ENCODE measurements at regions not wholly inside any gene's neighbourhood (a gene's known extent, or its start where the extent isn't known, plus 50 kb on each side); places are given as distances from the start of the nearest gene placed in this dataset.

DNA sequence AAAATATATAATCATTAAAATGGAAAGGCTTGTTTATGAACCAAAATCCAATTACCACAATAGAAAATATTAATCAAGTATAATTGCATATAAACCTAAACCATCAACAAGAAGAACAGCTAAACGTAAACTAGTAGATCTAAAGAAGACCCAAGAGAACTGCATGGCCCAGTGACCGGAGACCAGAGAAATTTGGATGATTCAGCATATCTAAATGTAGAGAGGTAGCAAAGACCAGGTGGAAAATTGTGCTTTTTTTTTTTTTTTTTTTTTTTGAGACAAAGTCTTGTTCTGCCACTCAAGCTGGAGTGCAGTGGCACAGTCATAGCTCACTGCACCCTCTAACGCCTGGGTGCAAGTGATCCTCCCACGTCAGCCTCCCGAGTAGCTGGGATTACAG is 207.2 kb upstream of the SEMA3E start:
- DNase-seq: no peak
- Histone ChIP-seq H3K27me3 (no peaks in the 10 kb centered on the region), H3K36me3 (no peaks in the 10 kb centered on the region), H3K4me3 (no peak overlapping the region), H3K4me1 (no peaks in the 10 kb centered on the region), H3K27ac (no peak overlapping the region), H3K9me3 (no peaks in the 10 kb centered on the region)
- 81 to 93% (median 90%) methylated on average over 5 of the region's 5 CpGs for WGBS, 5 donors
- TF ChIP-seq POLR2AphosphoS5 (IDR thresholded peaks at IDR 0.05) (no peak), EP300 (IDR thresholded peaks at IDR 0.05) (no peak), POLR2A (IDR thresholded peaks at IDR 0.05) (no peak)
- TF ChIP-seq, protein P1, sequence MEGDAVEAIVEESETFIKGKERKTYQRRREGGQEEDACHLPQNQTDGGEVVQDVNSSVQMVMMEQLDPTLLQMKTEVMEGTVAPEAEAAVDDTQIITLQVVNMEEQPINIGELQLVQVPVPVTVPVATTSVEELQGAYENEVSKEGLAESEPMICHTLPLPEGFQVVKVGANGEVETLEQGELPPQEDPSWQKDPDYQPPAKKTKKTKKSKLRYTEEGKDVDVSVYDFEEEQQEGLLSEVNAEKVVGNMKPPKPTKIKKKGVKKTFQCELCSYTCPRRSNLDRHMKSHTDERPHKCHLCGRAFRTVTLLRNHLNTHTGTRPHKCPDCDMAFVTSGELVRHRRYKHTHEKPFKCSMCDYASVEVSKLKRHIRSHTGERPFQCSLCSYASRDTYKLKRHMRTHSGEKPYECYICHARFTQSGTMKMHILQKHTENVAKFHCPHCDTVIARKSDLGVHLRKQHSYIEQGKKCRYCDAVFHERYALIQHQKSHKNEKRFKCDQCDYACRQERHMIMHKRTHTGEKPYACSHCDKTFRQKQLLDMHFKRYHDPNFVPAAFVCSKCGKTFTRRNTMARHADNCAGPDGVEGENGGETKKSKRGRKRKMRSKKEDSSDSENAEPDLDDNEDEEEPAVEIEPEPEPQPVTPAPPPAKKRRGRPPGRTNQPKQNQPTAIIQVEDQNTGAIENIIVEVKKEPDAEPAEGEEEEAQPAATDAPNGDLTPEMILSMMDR (IDR thresholded peaks at IDR 0.05): no peak
- intact Hi-C loops (cut with DNase I; ENCODE audit: low total_unique reads): no loop called here

DNA sequence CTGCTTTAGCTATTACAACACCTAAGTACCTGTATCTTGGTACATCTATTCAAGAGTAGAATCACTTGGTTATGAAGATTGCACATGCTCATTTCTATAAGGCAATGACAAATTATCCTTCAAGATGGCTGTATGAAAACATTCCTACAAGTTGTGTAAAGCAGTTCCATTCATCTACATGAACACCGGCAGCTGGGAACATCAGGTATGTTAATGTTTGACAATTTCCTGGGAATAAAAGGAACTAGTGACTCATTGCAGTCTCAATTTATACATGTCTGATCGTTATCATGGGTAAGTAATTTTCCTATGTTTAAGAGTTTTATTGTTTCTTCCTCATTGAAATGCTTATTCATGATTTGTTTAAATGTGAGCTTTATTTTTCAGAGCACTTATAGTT is 203.2 kb upstream of the SEMA3E start:
- H3K27me3 ChIP-seq: no peaks in the 10 kb centered on the region
- H3K36me3 ChIP-seq: no peaks in the 10 kb centered on the region
- H3K9me3 ChIP-seq: no peaks in the 10 kb centered on the region
- 31 to 42% (median 37%) methylated on average over 2 of the region's 2 CpGs for WGBS, 5 donors
- TF ChIP-seq EP300 (IDR thresholded peaks at IDR 0.05): no peak
- no peak for TF ChIP-seq POLR2AphosphoS5 (IDR thresholded peaks at IDR 0.05)
- TF ChIP-seq, protein P1 (IDR thresholded peaks at IDR 0.05): no peak
- H3K27ac ChIP-seq: no peak overlapping the region
- no peak for DNase-seq
- intact Hi-C loops (cut with DNase I; ENCODE audit: low total_unique reads): no loop called here
- H3K4me1 ChIP-seq: no peaks in the 10 kb centered on the region
- no peak overlapping the region for H3K4me3 ChIP-seq

DNA sequence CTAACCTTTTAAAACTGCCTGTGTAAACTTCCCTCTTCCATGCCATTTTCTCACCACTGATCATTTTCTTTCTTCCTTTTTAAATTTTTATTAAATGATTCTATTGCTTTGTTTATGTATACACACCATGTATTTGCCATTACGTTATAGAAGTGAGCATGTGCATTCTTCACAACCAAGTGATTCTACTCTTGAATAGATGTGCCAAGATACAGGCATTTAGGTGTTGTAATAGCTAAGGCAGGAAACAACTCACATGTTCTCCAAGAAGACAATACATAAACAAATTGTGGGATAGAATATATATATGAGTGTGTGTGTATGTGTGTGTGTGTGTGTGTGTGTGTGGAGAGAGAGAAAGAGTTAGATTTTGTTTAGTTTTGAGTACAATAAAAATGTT is 202.6 kb upstream of the SEMA3E start:
- no peak for TF ChIP-seq EP300 (IDR thresholded peaks at IDR 0.05)
- TF ChIP-seq, protein P1 (IDR thresholded peaks at IDR 0.05): no peak
- no peak for TF ChIP-seq POLR2AphosphoS5 (IDR thresholded peaks at IDR 0.05)
- no peak overlapping the region for H3K4me3 ChIP-seq
- 60 to 74% (median 65%) methylated on average over 1 of the region's 1 CpG for WGBS, 5 donors

GRCh38 chr7:83850941-83851340 is 202.0 kb upstream of the SEMA3E start:
- H3K27ac ChIP-seq: no peak overlapping the region
- no peaks in the 10 kb centered on the region for H3K9me3 ChIP-seq
- H3K36me3 ChIP-seq: no peaks in the 10 kb centered on the region
- H3K4me3 ChIP-seq: no peak overlapping the region
- intact Hi-C loops (cut with DNase I; ENCODE audit: low total_unique reads): no loop called here
- H3K27me3 ChIP-seq: no peaks in the 10 kb centered on the region
- TF ChIP-seq POLR2AphosphoS5 (IDR thresholded peaks at IDR 0.05) (no peak), POLR2A (IDR thresholded peaks at IDR 0.05) (no peak), EP300 (IDR thresholded peaks at IDR 0.05) (no peak)
- TF ChIP-seq, protein P1 (IDR thresholded peaks at IDR 0.05): no peak
- no peaks in the 10 kb centered on the region for H3K4me1 ChIP-seq
- DNase-seq: no peak

More for the DNA sequence above, 202.6 kb upstream of the SEMA3E start:
- Histone ChIP-seq H3K27me3 (no peaks in the 10 kb centered on the region), H3K9me3 (no peaks in the 10 kb centered on the region), H3K36me3 (no peaks in the 10 kb centered on the region), H3K27ac (no peak overlapping the region), H3K4me1 (no peaks in the 10 kb centered on the region)
- no peak for DNase-seq
- intact Hi-C loops (cut with DNase I; ENCODE audit: low total_unique reads): no loop called here

DNA sequence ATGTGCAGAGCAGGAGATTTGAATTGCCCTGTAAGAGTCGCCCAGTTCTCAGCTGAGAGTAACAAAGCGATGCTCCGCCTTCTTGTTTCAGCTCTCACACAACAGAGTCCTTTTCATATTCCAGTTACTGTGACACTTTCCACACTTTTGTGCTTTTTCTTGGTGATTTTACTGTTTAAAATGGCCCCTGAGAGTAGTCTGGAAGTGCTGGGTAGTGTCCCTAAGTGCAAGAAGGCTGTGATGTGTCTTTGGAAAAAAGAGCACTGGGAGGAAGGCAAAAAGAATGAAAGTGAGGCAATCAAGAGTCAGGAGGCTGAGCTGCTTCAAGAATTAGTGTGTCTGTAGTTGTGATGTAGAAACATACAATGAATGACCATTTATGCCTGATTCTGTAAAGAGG is 201.2 kb upstream of the SEMA3E start:
- intact Hi-C loops (cut with DNase I; ENCODE audit: low total_unique reads): no loop called here
- TF ChIP-seq, protein P1 (IDR thresholded peaks at IDR 0.05): no peak
- no peak for TF ChIP-seq POLR2AphosphoS5 (IDR thresholded peaks at IDR 0.05)
- TF ChIP-seq POLR2A (IDR thresholded peaks at IDR 0.05): no peak
- TF ChIP-seq EP300 (IDR thresholded peaks at IDR 0.05): no peak
- Histone ChIP-seq H3K4me1 (no peaks in the 10 kb centered on the region), H3K27ac (no peak overlapping the region), H3K9me3 (no peaks in the 10 kb centered on the region), H3K4me3 (no peak overlapping the region), H3K36me3 (no peaks in the 10 kb centered on the region), H3K27me3 (no peaks in the 10 kb centered on the region)
- WGBS, 5 donors: 79 to 88% (median 82%) methylated on average over 3 of the region's 3 CpGs
- DNase-seq: no peak

Data from stomach (tissue), 8 donors.